ENCODE measurements at regions not wholly inside any gene's neighbourhood (a gene's known extent, or its start where the extent isn't known, plus 50 kb on each side); places are given as distances from the start of the nearest gene placed in this dataset.

DNA sequence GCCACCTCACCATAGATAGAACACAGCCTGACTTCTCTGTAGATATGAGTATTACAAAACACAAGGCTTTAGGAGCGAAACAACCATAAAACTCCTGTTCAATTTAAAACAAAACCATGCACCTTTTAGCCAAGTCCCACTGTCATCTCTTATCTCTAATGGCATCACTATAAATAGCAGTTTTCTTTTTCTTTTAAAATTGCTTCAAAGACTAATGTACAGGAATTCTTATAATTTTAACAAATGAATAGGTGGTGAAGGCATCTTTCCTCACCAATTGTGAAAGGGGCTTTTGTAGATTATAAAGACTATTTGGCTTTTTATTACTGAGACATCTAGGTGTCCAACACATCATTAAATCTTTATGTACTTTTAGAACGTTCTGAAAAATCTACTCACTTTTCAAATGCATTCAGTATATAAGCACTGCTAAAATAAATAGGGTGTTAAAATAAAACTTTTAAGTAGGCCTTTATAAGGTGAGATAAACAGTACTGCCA is 205.7 kb upstream of the GRM3 start:
- TF ChIP-seq, protein P1, sequence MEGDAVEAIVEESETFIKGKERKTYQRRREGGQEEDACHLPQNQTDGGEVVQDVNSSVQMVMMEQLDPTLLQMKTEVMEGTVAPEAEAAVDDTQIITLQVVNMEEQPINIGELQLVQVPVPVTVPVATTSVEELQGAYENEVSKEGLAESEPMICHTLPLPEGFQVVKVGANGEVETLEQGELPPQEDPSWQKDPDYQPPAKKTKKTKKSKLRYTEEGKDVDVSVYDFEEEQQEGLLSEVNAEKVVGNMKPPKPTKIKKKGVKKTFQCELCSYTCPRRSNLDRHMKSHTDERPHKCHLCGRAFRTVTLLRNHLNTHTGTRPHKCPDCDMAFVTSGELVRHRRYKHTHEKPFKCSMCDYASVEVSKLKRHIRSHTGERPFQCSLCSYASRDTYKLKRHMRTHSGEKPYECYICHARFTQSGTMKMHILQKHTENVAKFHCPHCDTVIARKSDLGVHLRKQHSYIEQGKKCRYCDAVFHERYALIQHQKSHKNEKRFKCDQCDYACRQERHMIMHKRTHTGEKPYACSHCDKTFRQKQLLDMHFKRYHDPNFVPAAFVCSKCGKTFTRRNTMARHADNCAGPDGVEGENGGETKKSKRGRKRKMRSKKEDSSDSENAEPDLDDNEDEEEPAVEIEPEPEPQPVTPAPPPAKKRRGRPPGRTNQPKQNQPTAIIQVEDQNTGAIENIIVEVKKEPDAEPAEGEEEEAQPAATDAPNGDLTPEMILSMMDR (IDR thresholded peaks at IDR 0.05), result no peak
- TF ChIP-seq POLR2A (IDR thresholded peaks at IDR 0.05), result no peak
